BE2C (cell line): ENCODE measurements at regions not wholly inside any gene's neighbourhood (a gene's known extent, or its start where the extent isn't known, plus 50 kb on each side); places are given as distances from the start of the nearest gene placed in this dataset.

Experiments used
- DNase-seq: peaks from one replicate; pipeline ENCODE4 v3.0.0-alpha.2; 2020
- H3K27me3 ChIP-seq: fragments of 250-450 bp; sonication (Bioruptor Pico); 2 replicates; pipeline ENCODE4 v1.5.1; 2020; ENCODE audit warnings: mild to moderate bottlenecking
- H3K36me3 ChIP-seq: fragments of 250-450 bp; sonication (Bioruptor Pico); 2 replicates; pipeline ENCODE4 v1.5.1; 2020; ENCODE audit warnings: mild to moderate bottlenecking
- H3K4me1 ChIP-seq: fragments of 250-450 bp; sonication (Bioruptor Pico); 2 replicates; pipeline ENCODE4 v1.5.1; 2020
- H3K4me3 ChIP-seq: 2 replicates; pipeline ENCODE4 v1.5.1; 2011; ENCODE audit warnings: low read depth, low read length
- H3K9me3 ChIP-seq: fragments of 250-450 bp; sonication (Bioruptor Pico); 2 replicates; pipeline ENCODE4 v1.5.1; 2020
- CTCF ChIP-seq: IDR thresholded peaks from 2 replicates; pipeline ENCODE4 v1.5.1; 2012; ENCODE audit warnings: mild to moderate bottlenecking, low read depth, low read length

DNA sequence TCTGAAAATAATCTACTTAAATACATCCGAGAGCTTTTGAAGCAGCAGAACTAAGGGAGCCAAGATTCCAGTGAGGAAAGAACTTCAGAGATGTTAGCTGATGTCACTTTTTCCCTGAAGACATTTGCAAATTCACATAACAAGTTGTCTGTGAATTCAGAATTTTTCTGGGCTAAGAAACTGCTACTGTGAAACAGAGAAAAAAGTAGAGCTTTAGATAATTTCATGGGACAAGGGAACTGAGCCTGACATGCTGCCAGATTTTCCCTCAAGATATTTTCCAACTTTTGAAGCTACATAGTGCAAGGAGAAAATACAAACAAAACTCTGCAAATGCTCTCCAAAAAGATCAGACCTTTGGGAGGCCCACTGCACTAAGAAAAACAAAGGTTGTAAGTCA lies 484.2 kb downstream of the ANKRD7 start:
- Histone ChIP-seq H3K9me3 (no peaks in the 10 kb centered on the region), H3K4me1 (no peaks in the 10 kb centered on the region), H3K27me3 (no peaks in the 10 kb centered on the region), H3K4me3 (no peak overlapping the region), H3K36me3 (no peaks in the 10 kb centered on the region)
- TF ChIP-seq CTCF = no peak
- DNase-seq = no peak

DNA sequence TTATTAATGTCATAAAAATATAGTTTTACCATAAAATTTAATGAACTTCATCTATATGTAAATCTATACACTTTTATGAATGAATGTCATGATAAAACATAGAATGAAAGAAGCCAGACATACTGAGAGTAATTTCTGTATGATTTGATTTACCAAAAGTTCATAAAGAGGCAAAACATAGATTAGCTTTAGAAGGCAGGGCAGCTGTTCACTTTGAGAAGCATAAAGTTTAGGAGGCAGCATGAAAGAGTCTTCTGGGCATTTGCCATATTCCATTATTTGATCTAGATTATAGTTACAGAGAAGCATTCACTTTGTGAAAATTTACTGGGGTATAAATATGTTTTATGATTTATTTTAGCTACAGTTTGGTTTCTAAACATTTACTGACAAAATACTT lies 487.2 kb downstream of the ANKRD7 start:
- Histone ChIP-seq H3K4me1 (no peaks in the 10 kb centered on the region), H3K4me3 (no peak overlapping the region), H3K9me3 (no peaks in the 10 kb centered on the region), H3K36me3 (no peaks in the 10 kb centered on the region), H3K27me3 (no peaks in the 10 kb centered on the region)
- no peak for DNase-seq
- no peak for TF ChIP-seq CTCF

DNA sequence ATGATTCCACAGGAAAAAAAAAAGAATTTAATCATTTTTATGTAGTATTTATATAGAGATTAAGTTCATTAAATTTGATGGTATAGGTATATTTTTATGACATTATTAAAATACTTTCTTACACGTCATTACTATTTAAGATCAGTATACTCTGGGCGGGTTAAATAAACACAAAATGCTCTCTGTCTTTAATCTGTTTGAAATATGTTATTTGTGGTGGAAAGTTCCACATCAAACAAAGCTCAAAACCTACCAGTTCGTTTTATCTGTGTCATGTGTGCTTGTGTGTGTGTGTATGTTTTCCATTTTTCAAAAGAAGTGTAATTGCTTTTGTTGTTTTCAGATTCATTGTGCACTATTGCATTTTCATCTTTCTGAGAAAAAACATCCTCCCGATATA lies 488.5 kb downstream of the ANKRD7 start:
- no peak for TF ChIP-seq CTCF
- H3K36me3 ChIP-seq = no peaks in the 10 kb centered on the region
- H3K27me3 ChIP-seq = no peaks in the 10 kb centered on the region
- no peak overlapping the region for H3K4me3 ChIP-seq
- no peak for DNase-seq
- H3K4me1 ChIP-seq = no peaks in the 10 kb centered on the region
- H3K9me3 ChIP-seq = no peaks in the 10 kb centered on the region

- no peak for DNase-seq
- Histone ChIP-seq H3K4me1 (no peaks in the 10 kb centered on the region), H3K9me3 (no peaks in the 10 kb centered on the region), H3K36me3 (no peaks in the 10 kb centered on the region), H3K27me3 (no peaks in the 10 kb centered on the region), H3K4me3 (no peak overlapping the region)
- no peak for TF ChIP-seq CTCF
Measured at GRCh38 chr7:118720632-118721031, 496.1 kb downstream of the ANKRD7 start.

DNA sequence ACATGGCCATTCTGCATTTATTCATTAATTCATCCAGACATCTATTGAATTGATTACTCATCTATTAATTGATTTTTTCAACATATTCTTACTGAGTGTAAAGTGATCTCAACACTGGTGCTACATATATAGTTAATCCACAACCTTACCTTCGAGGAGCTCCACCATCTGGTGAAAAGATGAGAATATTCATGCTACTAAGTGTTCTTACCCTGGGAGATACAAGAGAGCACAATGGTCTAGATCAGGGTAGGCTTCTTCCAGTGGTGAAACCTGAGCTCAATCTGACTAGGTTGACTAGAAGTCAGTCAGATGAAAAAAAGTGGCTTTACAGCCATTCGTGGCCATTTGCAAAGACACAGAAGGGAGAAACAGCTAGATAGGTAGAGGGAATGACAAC lies 507.4 kb downstream of the ANKRD7 start:
- no peaks in the 10 kb centered on the region for H3K27me3 ChIP-seq
- DNase-seq = no peak
- TF ChIP-seq CTCF = no peak
- H3K4me3 ChIP-seq = no peak overlapping the region
- no peaks in the 10 kb centered on the region; the same call in 1 of the 2 replicates for H3K9me3 ChIP-seq
- no peaks in the 10 kb centered on the region for H3K4me1 ChIP-seq
- H3K36me3 ChIP-seq = no peaks in the 10 kb centered on the region

DNA sequence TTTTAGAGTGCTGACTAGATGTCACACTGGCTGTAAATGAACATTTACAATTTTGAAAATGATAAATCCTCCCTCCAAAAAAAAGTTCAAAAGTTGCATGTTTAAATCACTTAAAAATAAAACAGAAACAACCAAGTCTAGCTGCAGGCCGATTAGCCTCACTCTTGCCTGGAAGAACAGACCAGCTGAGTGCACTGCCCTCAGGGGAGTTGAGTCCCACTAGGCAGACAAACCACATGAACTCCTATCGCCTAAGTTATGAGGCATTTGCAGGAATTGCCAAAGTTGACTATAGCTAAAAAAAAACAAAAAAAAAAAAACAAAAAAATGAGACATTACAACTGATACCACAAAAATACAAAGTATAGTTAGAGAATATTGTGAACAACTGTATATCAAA lies 510.0 kb downstream of the ANKRD7 start:
- Histone ChIP-seq H3K4me3 (no peak overlapping the region), H3K4me1 (no peaks in the 10 kb centered on the region), H3K36me3 (no peaks in the 10 kb centered on the region), H3K27me3 (no peaks in the 10 kb centered on the region), H3K9me3 (no peaks in the 10 kb centered on the region; the same call in 1 of the 2 replicates)
- DNase-seq = no peak
- TF ChIP-seq CTCF = no peak
